ENCODE measurements at regions not wholly inside any gene's neighbourhood (a gene's known extent, or its start where the extent isn't known, plus 50 kb on each side); places are given as distances from the start of the nearest gene placed in this dataset.

DNA sequence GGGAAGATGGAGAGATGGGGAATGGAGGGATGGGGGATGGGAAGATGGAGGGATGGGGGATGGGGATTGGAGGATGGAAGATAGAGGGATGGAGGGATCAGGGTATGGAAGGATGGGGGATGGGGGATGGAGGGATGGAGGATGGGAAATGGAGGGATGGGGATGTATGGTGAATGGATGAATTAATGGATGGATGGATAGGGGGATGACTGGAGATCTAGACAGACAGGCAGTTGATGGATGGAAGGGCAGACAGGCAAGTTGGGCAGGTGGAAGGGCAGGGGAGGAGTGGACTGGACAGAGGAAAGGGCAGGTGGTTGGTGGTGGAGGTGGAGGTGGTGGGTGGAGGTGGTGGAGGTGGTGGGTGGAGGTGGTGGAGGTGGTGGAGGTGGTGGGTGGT lies 167.2 kb downstream of the C9orf50 start:
- TF ChIP-seq, protein P1, sequence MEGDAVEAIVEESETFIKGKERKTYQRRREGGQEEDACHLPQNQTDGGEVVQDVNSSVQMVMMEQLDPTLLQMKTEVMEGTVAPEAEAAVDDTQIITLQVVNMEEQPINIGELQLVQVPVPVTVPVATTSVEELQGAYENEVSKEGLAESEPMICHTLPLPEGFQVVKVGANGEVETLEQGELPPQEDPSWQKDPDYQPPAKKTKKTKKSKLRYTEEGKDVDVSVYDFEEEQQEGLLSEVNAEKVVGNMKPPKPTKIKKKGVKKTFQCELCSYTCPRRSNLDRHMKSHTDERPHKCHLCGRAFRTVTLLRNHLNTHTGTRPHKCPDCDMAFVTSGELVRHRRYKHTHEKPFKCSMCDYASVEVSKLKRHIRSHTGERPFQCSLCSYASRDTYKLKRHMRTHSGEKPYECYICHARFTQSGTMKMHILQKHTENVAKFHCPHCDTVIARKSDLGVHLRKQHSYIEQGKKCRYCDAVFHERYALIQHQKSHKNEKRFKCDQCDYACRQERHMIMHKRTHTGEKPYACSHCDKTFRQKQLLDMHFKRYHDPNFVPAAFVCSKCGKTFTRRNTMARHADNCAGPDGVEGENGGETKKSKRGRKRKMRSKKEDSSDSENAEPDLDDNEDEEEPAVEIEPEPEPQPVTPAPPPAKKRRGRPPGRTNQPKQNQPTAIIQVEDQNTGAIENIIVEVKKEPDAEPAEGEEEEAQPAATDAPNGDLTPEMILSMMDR (IDR thresholded peaks at IDR 0.05) = no peak
- no peak for TF ChIP-seq ZFX (IDR thresholded peaks at IDR 0.05; ENCODE audit: borderline replicate concordance)

All from 22Rv1 (cell line).